GM19372 (cell line): ENCODE measurements at regions not wholly inside any gene's neighbourhood (a gene's known extent, or its start where the extent isn't known, plus 50 kb on each side); places are given as distances from the start of the nearest gene placed in this dataset.
A peak's percentile ranks its signal among the peaks of the same experiment; 100 is the strongest.
"Not testable (repeated sequence)": the region's sequence is repeated elsewhere in the genome, so short reads cannot be mapped to it uniquely, and the experiment has no call there.

Experiments used
- ATAC-seq: cut with Tn5 transposase; IDR thresholded peaks from one replicate; pipeline ENCODE4 v1.9.1; 2021; ENCODE audit warnings: mild to moderate bottlenecking, low read depth, moderate library complexity; ENCODE audit not compliant: unreplicated experiment

- ATAC-seq = no peak
These were observed 402.3 kb upstream of the PCDH15 start for GRCh38 chr10:55203319-55203718.

GRCh38 chr10:55200020-55200419 lies 399.0 kb upstream of the PCDH15 start:
- ATAC-seq = no peak

GRCh38 chr10:55191236-55191860 lies 390.3 kb upstream of the PCDH15 start:
- no peak for ATAC-seq

- no peak for ATAC-seq
These were observed 383.0 kb upstream of the PCDH15 start for GRCh38 chr10:55183993-55184392.

GRCh38 chr10:55180357-55180756 lies 379.3 kb upstream of the PCDH15 start:
- no peak for ATAC-seq

GRCh38 chr10:55174419-55174818 lies 373.4 kb upstream of the PCDH15 start:
- ATAC-seq = no peak

- no peak for ATAC-seq
These were observed 368.5 kb upstream of the PCDH15 start for GRCh38 chr10:55169493-55169892.

- no peak for ATAC-seq
These were observed 367.3 kb upstream of the PCDH15 start for GRCh38 chr10:55168343-55168742.

- no peak for ATAC-seq
These were observed 362.5 kb upstream of the PCDH15 start for GRCh38 chr10:55163388-55163979.

GRCh38 chr10:55162321-55162720 lies 361.3 kb upstream of the PCDH15 start:
- not testable (repeated sequence) for ATAC-seq

GRCh38 chr10:55160655-55161283 lies 359.7 kb upstream of the PCDH15 start:
- no peak for ATAC-seq

- no peak for ATAC-seq
These were observed 357.6 kb upstream of the PCDH15 start for GRCh38 chr10:55158633-55159032.

GRCh38 chr10:55146032-55146431 lies 345.0 kb upstream of the PCDH15 start:
- ATAC-seq = no peak

- ATAC-seq = no peak
These were observed 343.0 kb upstream of the PCDH15 start for GRCh38 chr10:55144001-55144400.

- ATAC-seq = no peak
These were observed 340.9 kb upstream of the PCDH15 start for GRCh38 chr10:55141892-55142291.

- no peak for ATAC-seq
These were observed 336.0 kb upstream of the PCDH15 start for GRCh38 chr10:55137063-55137462.

GRCh38 chr10:55104738-55105137 lies 303.7 kb upstream of the PCDH15 start:
- ATAC-seq = no peak

- ATAC-seq = no peak
These were observed 297.4 kb upstream of the PCDH15 start for GRCh38 chr10:55098452-55098851.

- peak; percentile 64 for ATAC-seq
These were observed 290.8 kb upstream of the PCDH15 start for GRCh38 chr10:55091691-55092328.

- no peak for ATAC-seq
These were observed 277.1 kb upstream of the PCDH15 start for GRCh38 chr10:55078121-55078520.

- no peak for ATAC-seq
These were observed 264.2 kb upstream of the PCDH15 start for GRCh38 chr10:55065185-55065584.

- no peak for ATAC-seq
These were observed 262.8 kb upstream of the PCDH15 start for GRCh38 chr10:55063811-55064210.
